ENCODE measurements at regions not wholly inside any gene's neighbourhood (a gene's known extent, or its start where the extent isn't known, plus 50 kb on each side); places are given as distances from the start of the nearest gene placed in this dataset.
"Not testable (repeated sequence)": the region's sequence is repeated elsewhere in the genome, so short reads cannot be mapped to it uniquely, and the experiment has no call there.

DNA sequence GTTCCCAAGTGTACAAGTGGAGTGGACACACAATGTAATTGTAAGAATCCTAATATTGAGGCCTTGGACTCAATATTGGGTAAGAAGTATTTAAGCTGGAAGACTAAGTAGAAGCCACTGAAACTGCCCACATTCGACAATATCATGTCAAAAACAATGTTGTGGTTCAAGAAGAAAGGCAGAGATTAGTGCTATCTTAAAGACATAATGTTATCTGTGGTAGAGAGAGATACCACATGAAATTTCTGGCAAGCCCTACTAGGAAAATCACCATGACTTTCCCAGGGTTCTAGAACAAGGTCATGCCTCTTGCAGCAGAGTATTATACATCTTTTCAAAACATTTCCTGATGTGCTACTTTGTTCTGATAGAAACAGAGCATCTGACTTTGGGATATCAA is 192.6 kb downstream of the RAP2B start:
- Histone ChIP-seq H3K4me3 (ENCODE audit: low read depth, low read length) (no peak overlapping the region), H3K9ac (ENCODE audit: low read depth, low read length) (no peak overlapping the region), H3K4me1 (ENCODE audit: control insufficient read depth, insufficient read depth, low read length) (no peaks in the 10 kb centered on the region), H3K9me3 (ENCODE audit: control insufficient read depth, insufficient read depth, low read length) (no peaks in the 10 kb centered on the region), H3K27me3 (ENCODE audit: control insufficient read depth, insufficient read depth, low read length) (peaks cover 2% of the 10 kb centered on the region), H3K36me3 (ENCODE audit: control insufficient read depth, insufficient read depth, low read length) (no peaks in the 10 kb centered on the region)

DNA sequence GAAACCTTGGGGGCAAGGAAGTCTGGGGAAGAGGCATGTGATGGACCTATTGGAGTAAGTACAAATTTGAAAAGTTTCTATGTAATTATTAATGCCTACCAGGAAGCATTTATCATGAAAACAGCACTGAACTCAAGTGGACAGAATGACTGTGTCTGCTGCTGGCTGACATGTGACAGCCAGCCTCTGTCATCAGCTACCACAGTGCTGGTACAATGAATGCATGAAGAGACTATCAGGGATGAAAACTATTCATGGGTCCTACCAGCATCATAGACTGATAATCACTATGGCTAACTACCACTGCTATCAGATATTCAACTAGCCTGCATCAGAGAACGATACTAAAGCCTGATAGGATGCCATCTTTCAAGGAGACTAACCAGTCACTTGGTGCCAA is 193.5 kb downstream of the RAP2B start:
- H3K9ac ChIP-seq (ENCODE audit: low read depth, low read length): no peak overlapping the region
- H3K9me3 ChIP-seq (ENCODE audit: control insufficient read depth, insufficient read depth, low read length): no peaks in the 10 kb centered on the region
- H3K36me3 ChIP-seq (ENCODE audit: control insufficient read depth, insufficient read depth, low read length): no peaks in the 10 kb centered on the region
- peaks cover 2% of the 10 kb centered on the region for H3K27me3 ChIP-seq (ENCODE audit: control insufficient read depth, insufficient read depth, low read length)
- H3K4me1 ChIP-seq (ENCODE audit: control insufficient read depth, insufficient read depth, low read length): no peaks in the 10 kb centered on the region
- H3K4me3 ChIP-seq (ENCODE audit: low read depth, low read length): no peak overlapping the region

DNA sequence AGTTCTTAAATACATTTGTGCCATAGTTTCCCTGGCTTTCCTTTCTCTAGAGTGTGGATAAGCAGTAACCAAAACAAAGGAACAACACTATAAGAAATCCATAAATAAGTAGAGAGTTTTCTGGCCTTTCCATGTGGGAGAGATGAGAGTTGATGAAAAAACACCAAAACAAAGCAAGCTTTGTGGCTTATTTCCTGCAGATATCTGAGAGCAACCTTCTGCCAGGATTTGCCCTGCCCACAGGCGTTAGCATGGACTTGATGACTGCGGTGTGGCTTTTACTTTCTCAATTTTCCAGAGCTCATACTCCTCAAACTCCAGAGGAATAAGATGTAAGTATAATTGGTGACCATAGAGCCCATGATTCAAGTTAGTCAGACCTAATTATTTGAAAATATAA is 194.9 kb downstream of the RAP2B start:
- Histone ChIP-seq H3K9ac (ENCODE audit: low read depth, low read length) (no peak overlapping the region), H3K27me3 (ENCODE audit: control insufficient read depth, insufficient read depth, low read length) (no peaks in the 10 kb centered on the region), H3K4me3 (ENCODE audit: low read depth, low read length) (no peak overlapping the region), H3K9me3 (ENCODE audit: control insufficient read depth, insufficient read depth, low read length) (no peaks in the 10 kb centered on the region), H3K4me1 (ENCODE audit: control insufficient read depth, insufficient read depth, low read length) (no peaks in the 10 kb centered on the region), H3K36me3 (ENCODE audit: control insufficient read depth, insufficient read depth, low read length) (no peaks in the 10 kb centered on the region)

GRCh38 chr3:153357436-153357835 is 195.4 kb downstream of the RAP2B start:
- Histone ChIP-seq H3K27me3 (ENCODE audit: control insufficient read depth, insufficient read depth, low read length) (no peaks in the 10 kb centered on the region), H3K9ac (ENCODE audit: low read depth, low read length) (no peak overlapping the region), H3K36me3 (ENCODE audit: control insufficient read depth, insufficient read depth, low read length) (no peaks in the 10 kb centered on the region), H3K4me3 (ENCODE audit: low read depth, low read length) (no peak overlapping the region), H3K9me3 (ENCODE audit: control insufficient read depth, insufficient read depth, low read length) (no peaks in the 10 kb centered on the region), H3K4me1 (ENCODE audit: control insufficient read depth, insufficient read depth, low read length) (no peaks in the 10 kb centered on the region)

GRCh38 chr3:153369561-153370374 is 207.7 kb downstream of the RAP2B start:
- Histone ChIP-seq H3K4me3 (ENCODE audit: low read depth, low read length) (no peak overlapping the region), H3K4me1 (ENCODE audit: control insufficient read depth, insufficient read depth, low read length) (no peaks in the 10 kb centered on the region), H3K9ac (ENCODE audit: low read depth, low read length) (no peak overlapping the region), H3K36me3 (ENCODE audit: control insufficient read depth, insufficient read depth, low read length) (no peaks in the 10 kb centered on the region), H3K27me3 (ENCODE audit: control insufficient read depth, insufficient read depth, low read length) (no peaks in the 10 kb centered on the region), H3K9me3 (ENCODE audit: control insufficient read depth, insufficient read depth, low read length) (peaks cover 2% of the 10 kb centered on the region)

DNA sequence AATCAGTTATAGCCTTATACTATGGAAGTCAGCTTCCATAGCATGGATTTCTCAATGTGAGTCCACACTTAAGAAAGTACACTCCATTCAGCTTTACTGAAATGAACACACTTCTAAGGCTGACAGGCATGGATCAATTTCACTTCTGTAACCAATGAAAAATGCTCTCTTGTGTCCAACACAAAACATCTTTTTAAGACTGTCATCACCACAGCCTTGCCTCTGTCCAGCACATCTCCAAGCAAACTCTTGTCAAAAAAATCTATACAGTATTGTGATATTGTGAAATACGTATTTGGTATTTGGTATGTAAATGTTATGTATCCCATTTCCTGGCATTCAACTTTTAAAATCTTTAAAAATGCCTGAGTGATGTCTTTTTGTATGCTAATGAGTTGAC is 208.7 kb downstream of the RAP2B start:
- Histone ChIP-seq H3K9me3 (ENCODE audit: control insufficient read depth, insufficient read depth, low read length) (peaks cover 2% of the 10 kb centered on the region), H3K27me3 (ENCODE audit: control insufficient read depth, insufficient read depth, low read length) (no peaks in the 10 kb centered on the region), H3K4me3 (ENCODE audit: low read depth, low read length) (no peak overlapping the region), H3K4me1 (ENCODE audit: control insufficient read depth, insufficient read depth, low read length) (no peaks in the 10 kb centered on the region), H3K9ac (ENCODE audit: low read depth, low read length) (no peak overlapping the region), H3K36me3 (ENCODE audit: control insufficient read depth, insufficient read depth, low read length) (no peaks in the 10 kb centered on the region)

DNA sequence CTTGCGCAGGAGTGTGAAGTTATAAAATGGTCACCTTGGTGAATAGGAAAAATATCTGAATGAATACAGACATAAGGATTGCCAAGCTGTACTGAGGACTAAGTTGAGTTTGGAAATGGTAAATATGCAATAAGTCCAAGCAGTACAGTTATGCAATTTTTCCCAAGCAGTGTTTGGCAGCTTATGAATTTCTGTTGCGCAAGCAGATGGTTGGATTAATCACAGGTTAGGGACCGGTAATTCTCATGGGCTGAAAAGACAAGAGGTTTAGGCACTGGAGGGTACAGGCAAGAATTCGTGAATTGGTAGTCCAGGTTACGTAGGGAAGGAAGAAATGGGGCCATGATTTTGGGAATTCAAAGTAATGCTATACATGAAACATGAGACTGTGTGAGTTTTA is 210.3 kb downstream of the RAP2B start:
- no peaks in the 10 kb centered on the region for H3K27me3 ChIP-seq (ENCODE audit: control insufficient read depth, insufficient read depth, low read length)
- no peak overlapping the region for H3K4me3 ChIP-seq (ENCODE audit: low read depth, low read length)
- H3K9ac ChIP-seq (ENCODE audit: low read depth, low read length): no peak overlapping the region
- peaks cover 2% of the 10 kb centered on the region for H3K9me3 ChIP-seq (ENCODE audit: control insufficient read depth, insufficient read depth, low read length)
- H3K36me3 ChIP-seq (ENCODE audit: control insufficient read depth, insufficient read depth, low read length): no peaks in the 10 kb centered on the region
- no peaks in the 10 kb centered on the region for H3K4me1 ChIP-seq (ENCODE audit: control insufficient read depth, insufficient read depth, low read length)

DNA sequence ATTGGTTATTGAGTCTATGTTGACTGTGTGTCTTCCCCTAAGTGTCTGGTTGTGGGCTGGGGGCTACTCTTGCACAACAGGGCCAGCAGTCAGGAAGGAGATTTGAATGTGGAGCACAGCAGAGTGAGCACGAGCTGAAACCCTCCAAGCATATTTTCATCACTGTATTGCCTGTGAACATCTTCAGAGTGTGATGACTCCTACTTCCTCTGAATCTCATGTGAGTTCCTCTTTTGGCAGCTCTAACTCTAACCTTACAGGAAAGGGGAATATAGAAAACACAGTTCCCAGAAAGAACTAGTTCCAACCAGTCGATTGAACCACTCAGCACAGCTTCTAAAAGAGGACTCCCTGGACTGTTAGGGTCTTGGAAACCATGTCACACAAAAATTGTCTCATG is 211.6 kb downstream of the RAP2B start:
- H3K4me1 ChIP-seq (ENCODE audit: control insufficient read depth, insufficient read depth, low read length): no peaks in the 10 kb centered on the region
- H3K36me3 ChIP-seq (ENCODE audit: control insufficient read depth, insufficient read depth, low read length): no peaks in the 10 kb centered on the region
- no peak overlapping the region for H3K9ac ChIP-seq (ENCODE audit: low read depth, low read length)
- peaks cover 2% of the 10 kb centered on the region for H3K9me3 ChIP-seq (ENCODE audit: control insufficient read depth, insufficient read depth, low read length)
- H3K4me3 ChIP-seq (ENCODE audit: low read depth, low read length): no peak overlapping the region
- no peaks in the 10 kb centered on the region for H3K27me3 ChIP-seq (ENCODE audit: control insufficient read depth, insufficient read depth, low read length)

- H3K4me1 ChIP-seq (ENCODE audit: control insufficient read depth, insufficient read depth, low read length); H3K27me3 ChIP-seq (ENCODE audit: control insufficient read depth, insufficient read depth, low read length); H3K36me3 ChIP-seq (ENCODE audit: control insufficient read depth, insufficient read depth, low read length); H3K9ac ChIP-seq (ENCODE audit: low read depth, low read length); H3K9me3 ChIP-seq (ENCODE audit: control insufficient read depth, insufficient read depth, low read length); H3K4me3 ChIP-seq (ENCODE audit: low read depth, low read length): not testable (repeated sequence)
Measured at GRCh38 chr3:153378366-153378765, 216.3 kb downstream of the RAP2B start.

GRCh38 chr3:153379516-153379915 is 217.5 kb downstream of the RAP2B start:
- Histone ChIP-seq H3K27me3 (ENCODE audit: control insufficient read depth, insufficient read depth, low read length) (no peaks in the 10 kb centered on the region), H3K4me3 (ENCODE audit: low read depth, low read length) (no peak overlapping the region), H3K36me3 (ENCODE audit: control insufficient read depth, insufficient read depth, low read length) (no peaks in the 10 kb centered on the region), H3K9ac (ENCODE audit: low read depth, low read length) (no peak overlapping the region), H3K4me1 (ENCODE audit: control insufficient read depth, insufficient read depth, low read length) (no peaks in the 10 kb centered on the region), H3K9me3 (ENCODE audit: control insufficient read depth, insufficient read depth, low read length) (no peaks in the 10 kb centered on the region)

GRCh38 chr3:153385343-153385742 is 223.3 kb downstream of the RAP2B start:
- Histone ChIP-seq H3K4me1 (ENCODE audit: control insufficient read depth, insufficient read depth, low read length) (no peaks in the 10 kb centered on the region), H3K9me3 (ENCODE audit: control insufficient read depth, insufficient read depth, low read length) (no peaks in the 10 kb centered on the region), H3K4me3 (ENCODE audit: low read depth, low read length) (no peak overlapping the region), H3K27me3 (ENCODE audit: control insufficient read depth, insufficient read depth, low read length) (no peaks in the 10 kb centered on the region), H3K9ac (ENCODE audit: low read depth, low read length) (no peak overlapping the region), H3K36me3 (ENCODE audit: control insufficient read depth, insufficient read depth, low read length) (no peaks in the 10 kb centered on the region)

DNA sequence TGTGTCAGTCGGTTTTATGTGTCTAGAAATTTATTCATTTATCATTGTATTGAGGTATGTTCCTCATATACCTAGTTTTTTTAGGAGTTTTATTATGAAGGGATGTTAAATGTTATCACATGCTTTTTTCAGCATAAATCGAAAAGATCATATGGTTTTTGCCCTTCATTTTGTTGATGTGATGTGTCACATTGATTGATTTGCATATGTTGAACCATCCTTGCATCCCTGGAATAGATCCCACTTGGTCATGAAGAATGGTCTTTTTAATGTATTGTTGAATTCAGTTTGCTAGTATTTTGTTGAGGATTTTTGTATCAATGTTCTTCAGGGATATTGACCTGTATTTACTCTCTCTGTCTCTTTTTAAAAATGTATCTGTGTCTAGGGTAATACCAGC is 230.3 kb downstream of the RAP2B start:
- H3K9me3 ChIP-seq (ENCODE audit: control insufficient read depth, insufficient read depth, low read length): peaks cover 3% of the 10 kb centered on the region
- no peaks in the 10 kb centered on the region for H3K27me3 ChIP-seq (ENCODE audit: control insufficient read depth, insufficient read depth, low read length)
- no peak overlapping the region for H3K9ac ChIP-seq (ENCODE audit: low read depth, low read length)
- H3K4me1 ChIP-seq (ENCODE audit: control insufficient read depth, insufficient read depth, low read length): peaks cover 2% of the 10 kb centered on the region
- H3K36me3 ChIP-seq (ENCODE audit: control insufficient read depth, insufficient read depth, low read length): no peaks in the 10 kb centered on the region
- H3K4me3 ChIP-seq (ENCODE audit: low read depth, low read length): no peak overlapping the region
